Choroid plexus epithelial cell (primary cell): ENCODE measurements at regions not wholly inside any gene's neighbourhood (a gene's known extent, or its start where the extent isn't known, plus 50 kb on each side); places are given as distances from the start of the nearest gene placed in this dataset.

Source experiments
- DNase-seq: peaks from one replicate; pipeline ENCODE4 v3.0.0-alpha.2; 2010; ENCODE audit warnings: low read depth
- H3K4me3 ChIP-seq: 2 replicates; pipeline ENCODE4 v1.5.1; 2011; ENCODE audit warnings: low read depth, mild to moderate bottlenecking, control low read depth, low read length, moderate library complexity
- CTCF ChIP-seq: conservative IDR thresholded peaks from 2 replicates; pipeline ENCODE4 v1.5.1; 2011; ENCODE audit warnings: low read depth, mild to moderate bottlenecking, control low read depth, inconsistent platforms, low read length, moderate library complexity

GRCh38 chr5:135714126-135714894 is 120.2 kb upstream of the SLC25A48 start:
- no peak overlapping the region for H3K4me3 ChIP-seq
- TF ChIP-seq CTCF: no peak
- DNase-seq: peak; percentile 10

- no peak for DNase-seq
- no peak overlapping the region for H3K4me3 ChIP-seq
- no peak for TF ChIP-seq CTCF
These were observed 121.1 kb upstream of the SLC25A48 start for GRCh38 chr5:135713161-135713915.

DNA sequence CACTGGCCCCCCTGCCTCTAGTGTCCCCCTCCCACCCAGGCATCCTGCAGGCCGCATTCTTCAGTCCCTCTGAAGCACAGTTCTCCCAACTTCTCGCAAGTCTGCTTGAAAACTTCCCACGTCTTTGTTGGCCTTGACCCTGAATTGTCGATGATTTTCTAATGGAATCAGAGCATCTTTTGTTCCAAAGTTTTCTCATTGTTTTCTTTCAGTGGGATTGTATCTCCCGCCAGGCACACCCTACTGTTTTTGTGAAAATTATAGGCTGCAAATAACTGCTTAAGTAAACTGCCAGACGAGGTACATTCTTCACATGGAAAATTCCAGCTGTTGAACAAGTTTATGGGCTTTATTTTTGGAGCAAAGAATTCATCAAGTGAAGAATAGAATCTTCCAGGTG is 122.6 kb upstream of the SLC25A48 start:
- no peak for TF ChIP-seq CTCF
- no peak for DNase-seq
- no peak overlapping the region for H3K4me3 ChIP-seq

- DNase-seq: peak; percentile 6
- TF ChIP-seq CTCF: no peak
- no peak overlapping the region for H3K4me3 ChIP-seq
These were observed 124.3 kb upstream of the SLC25A48 start for GRCh38 chr5:135710045-135710675.

- no peak overlapping the region for H3K4me3 ChIP-seq
- no peak for DNase-seq
- TF ChIP-seq CTCF: no peak
These were observed 125.3 kb upstream of the SLC25A48 start for GRCh38 chr5:135709208-135709575.

- no peak for TF ChIP-seq CTCF
- DNase-seq: no peak
- no peak overlapping the region for H3K4me3 ChIP-seq
These were observed 125.8 kb upstream of the SLC25A48 start for GRCh38 chr5:135708481-135709207.
